IMR-90 (cell line): ENCODE measurements at regions not wholly inside any gene's neighbourhood (a gene's known extent, or its start where the extent isn't known, plus 50 kb on each side); places are given as distances from the start of the nearest gene placed in this dataset.

Source experiments
- ATAC-seq: fragments of 200-7000 bp; cut with Tn5 transposase; 2 replicates; pipeline ENCODE4 v1.9.1; 2020; ENCODE audit warnings: low read depth, mild to moderate bottlenecking, moderate library complexity
- BruUV-seq: library from RNA; stranded (reverse); fragments of 400-500 nt; replicated peaks from 2 replicates; lab custom pipeline; 2021; lab: Mats Ljungman, UMichigan
- CTCF ChIA-PET: fragments of 300-600 bp; formaldehyde crosslinking; extraction: SDS; loops from one replicate; lab custom pipeline; 2021; ENCODE audit warnings: antibody characterized with exemption; lab: Yijun Ruan, JAX
- POLR2A ChIA-PET: fragments of 300-600 bp; sonication (Branson Sonifier 250); formaldehyde crosslinking; loops from one replicate; lab custom pipeline; 2022; ENCODE audit warnings: antibody characterized with exemption; ENCODE audit not compliant: unreplicated experiment; lab: Charles Lee
- DNase-seq: peaks from one replicate; pipeline ENCODE4 v3.0.0; 2013
- H2AFZ ChIP-seq: replicated peaks from 2 replicates; pipeline ENCODE3; 2013; ENCODE audit warnings: low read length, mild to moderate bottlenecking; ENCODE audit not compliant: poor library complexity
- H2AK5ac ChIP-seq: 2 replicates; pipeline ENCODE4 v1.6.1; 2013; ENCODE audit warnings: low read depth, low read length, inconsistent platforms
- H2AK9ac ChIP-seq: replicated peaks from 2 replicates; pipeline ENCODE3; 2013; ENCODE audit warnings: mild to moderate bottlenecking, low read depth, low read length, moderate library complexity; ENCODE audit not compliant: poor library complexity
- H2BK120ac ChIP-seq: 2 replicates; pipeline ENCODE4 v1.6.1; 2013; ENCODE audit warnings: low read depth, low read length, inconsistent platforms
- H2BK15ac ChIP-seq: 3 replicates; pipeline ENCODE4 v1.6.1; 2013; ENCODE audit warnings: low read depth, low read length, inconsistent platforms
- H2BK20ac ChIP-seq: 2 replicates; pipeline ENCODE4 v1.6.1; 2013; ENCODE audit warnings: low read depth, mild to moderate bottlenecking, inconsistent platforms, low read length, moderate library complexity
- H2BK5ac ChIP-seq: 2 replicates; pipeline ENCODE4 v1.6.1; 2013; ENCODE audit warnings: mild to moderate bottlenecking, low read depth, low read length, inconsistent platforms; ENCODE audit not compliant: poor library complexity, severe bottlenecking
- H3K14ac ChIP-seq: replicated peaks from 2 replicates; pipeline ENCODE4 v1.6.1; 2013; ENCODE audit warnings: low read depth, low read length, inconsistent platforms
- H3K18ac ChIP-seq: 2 replicates; pipeline ENCODE4 v1.6.1; 2013; ENCODE audit warnings: low read depth, low read length, control low read depth
- H3K23ac ChIP-seq: 2 replicates; pipeline ENCODE4 v1.6.1; 2013; ENCODE audit warnings: low read depth, low read length, inconsistent platforms
- H3K27ac ChIP-seq: 2 replicates; pipeline ENCODE4 v1.5.1; 2013; ENCODE audit warnings: mild to moderate bottlenecking, control low read depth, low read length; ENCODE audit not compliant: insufficient read depth
- H3K27me3 ChIP-seq: 2 replicates; pipeline ENCODE4 v1.6.1; 2013; ENCODE audit warnings: low read length; ENCODE audit not compliant: control insufficient read depth, insufficient read depth
- H3K36me3 ChIP-seq: 2 replicates; pipeline ENCODE4 v1.6.1; 2013; ENCODE audit warnings: low read length, mixed read lengths; ENCODE audit not compliant: control insufficient read depth, insufficient read depth
- H3K4ac ChIP-seq: 2 replicates; pipeline ENCODE4 v1.6.1; 2013; ENCODE audit warnings: low read depth, low read length, inconsistent platforms
- H3K4me1 ChIP-seq: 2 replicates; pipeline ENCODE4 v1.6.1; 2013; ENCODE audit warnings: low read length, mixed read lengths; ENCODE audit not compliant: control insufficient read depth, insufficient read depth
- H3K4me2 ChIP-seq: 2 replicates; pipeline ENCODE4 v1.6.1; 2013; ENCODE audit warnings: low read depth, mild to moderate bottlenecking, control low read depth, low read length, moderate library complexity
- H3K4me3 ChIP-seq: 2 replicates; pipeline ENCODE4 v1.5.1; 2013; ENCODE audit warnings: low read depth, mild to moderate bottlenecking, control low read depth, low read length, moderate library complexity; ENCODE audit not compliant: insufficient read depth
- H3K56ac ChIP-seq: 2 replicates; pipeline ENCODE4 v1.6.1; 2013; ENCODE audit warnings: low read length, inconsistent platforms; ENCODE audit not compliant: insufficient read depth; ENCODE audit errors: extremely low read depth
- H3K79me1 ChIP-seq, 2 experiments: 2 replicates each; pipeline ENCODE4 v1.6.1; 2013; ENCODE audit warnings: low read length in 2 of 2, inconsistent platforms in 1 of 2, low read depth in 1 of 2
- H3K9ac ChIP-seq: 2 replicates; pipeline ENCODE4 v1.6.1; 2013; ENCODE audit warnings: low read depth, low read length, control low read depth
- H3K9me1 ChIP-seq: 2 replicates; pipeline ENCODE4 v1.6.1; 2013; ENCODE audit warnings: low read length, inconsistent platforms; ENCODE audit not compliant: insufficient read depth
- H3K9me3 ChIP-seq: 2 replicates; pipeline ENCODE4 v1.6.1; 2013; ENCODE audit warnings: low read length; ENCODE audit not compliant: control insufficient read depth, insufficient read depth
- H4K20me1 ChIP-seq: 2 replicates; pipeline ENCODE4 v1.6.1; 2013; ENCODE audit warnings: low read length, inconsistent platforms; ENCODE audit not compliant: insufficient read depth
- H4K5ac ChIP-seq: 2 replicates; pipeline ENCODE4 v1.6.1; 2013; ENCODE audit warnings: mild to moderate bottlenecking, low read depth, low read length, control low read depth
- H4K8ac ChIP-seq, 2 experiments: 2 replicates each; pipeline ENCODE4 v1.6.1; 2013; ENCODE audit warnings: low read depth in 2 of 2, low read length in 2 of 2, control low read depth in 1 of 2, inconsistent platforms in 1 of 2
- H4K91ac ChIP-seq: 2 replicates; pipeline ENCODE4 v1.6.1; 2013; ENCODE audit warnings: low read depth, low read length, inconsistent platforms; ENCODE audit not compliant: insufficient read depth
- BHLHE40 ChIP-seq: fragments of 150-350 bp; IDR thresholded peaks from 2 replicates; pipeline ENCODE4 v1.6.1; 2016; ENCODE audit warnings: mild to moderate bottlenecking, low read depth, low read length
- CEBPB ChIP-seq: IDR thresholded peaks from 2 replicates; pipeline ENCODE4 v1.6.1; 2012; ENCODE audit warnings: low read depth, low read length, improper control_type of control experiment
- CHD1 ChIP-seq: IDR thresholded peaks from 2 replicates; pipeline ENCODE4 v1.6.1; 2012; ENCODE audit warnings: low read depth, low read length, improper control_type of control experiment
- FOS ChIP-seq: fragments of 150-350 bp; IDR thresholded peaks from 2 replicates; pipeline ENCODE4 v1.6.1; 2016; ENCODE audit warnings: low read depth, low read length
- MAFK ChIP-seq: IDR thresholded peaks from 2 replicates; pipeline ENCODE4 v1.6.1; 2012; ENCODE audit warnings: low read depth, low read length, improper control_type of control experiment
- MAZ ChIP-seq: IDR thresholded peaks from 2 replicates; pipeline ENCODE4 v1.6.1; 2012; ENCODE audit warnings: low read depth, mild to moderate bottlenecking, low read length, improper control_type of control experiment, moderate library complexity, borderline replicate concordance
- MXI1 ChIP-seq: IDR thresholded peaks from 2 replicates; pipeline ENCODE4 v1.6.1; 2012; ENCODE audit warnings: low read depth, mild to moderate bottlenecking, low read length, moderate library complexity, borderline replicate concordance
- NFE2L2 ChIP-seq: fragments of 150-350 bp; IDR thresholded peaks from 2 replicates; pipeline ENCODE4 v1.6.1; 2016; ENCODE audit warnings: low read depth, mild to moderate bottlenecking, low read length
- POLR2A ChIP-seq: IDR thresholded peaks from 2 replicates; pipeline ENCODE4 v1.6.1; 2012; ENCODE audit warnings: mild to moderate bottlenecking, low read depth, low read length
- RAD21 ChIP-seq: IDR thresholded peaks from 2 replicates; pipeline ENCODE4 v1.6.1; 2012; ENCODE audit warnings: low read length, improper control_type of control experiment
- RCOR1 ChIP-seq: IDR thresholded peaks from 2 replicates; pipeline ENCODE4 v1.6.1; 2012; ENCODE audit warnings: mild to moderate bottlenecking, low read length, improper control_type of control experiment; ENCODE audit not compliant: insufficient replicate concordance
- RFX5 ChIP-seq: IDR thresholded peaks from 2 replicates; pipeline ENCODE4 v1.8.0; 2012; ENCODE audit warnings: low read depth, mild to moderate bottlenecking, low read length, moderate library complexity
- SMC3 ChIP-seq: fragments of 150-350 bp; IDR thresholded peaks from 2 replicates; pipeline ENCODE4 v1.6.1; 2016; ENCODE audit warnings: low read depth, mild to moderate bottlenecking, antibody characterized with exemption, low read length, moderate library complexity
- WGBS, 2 experiments: methylation state at CpG; one replicate each; pipeline versions ENCODE4 v1.1.5 to v1.1.7; 2013; ENCODE audit warnings: missing lambda C conversion rate in 2 of 2; ENCODE audit not compliant: insufficient read length in 1 of 2; ENCODE audit errors: extremely low coverage in 2 of 2; 5-methylcytosine and 5-hydroxymethylcytosine counted together
- dilution Hi-C: fragments of 300-500 bp; cut with HindIII; formaldehyde crosslinking; loops from one replicate; pipeline ENCODE4 v1.14.3; 2018; ENCODE audit warnings: low sequenced_read_pairs; ENCODE audit not compliant: unreplicated experiment
- in situ Hi-C: fragments of 300-500 bp; cut with MboI; formaldehyde crosslinking; loops from 3 replicates; pipeline ENCODE4 v1.14.3; 2019; ENCODE audit warnings: low sequenced_read_pairs, inconsistent platforms, mixed read lengths
- intact Hi-C: fragments of 100-400 bp; cut with micrococcal nuclease; formaldehyde crosslinking; loops from 2 replicates; pipeline ENCODE4 v1.10.0; 2022
- TF ChIP-seq, protein P1 (sequence below): conservative IDR thresholded peaks from 2 replicates; pipeline ENCODE4 v1.5.1; 2012; ENCODE audit warnings: mild to moderate bottlenecking, low read depth, low read length, improper control_type of control experiment

DNA sequence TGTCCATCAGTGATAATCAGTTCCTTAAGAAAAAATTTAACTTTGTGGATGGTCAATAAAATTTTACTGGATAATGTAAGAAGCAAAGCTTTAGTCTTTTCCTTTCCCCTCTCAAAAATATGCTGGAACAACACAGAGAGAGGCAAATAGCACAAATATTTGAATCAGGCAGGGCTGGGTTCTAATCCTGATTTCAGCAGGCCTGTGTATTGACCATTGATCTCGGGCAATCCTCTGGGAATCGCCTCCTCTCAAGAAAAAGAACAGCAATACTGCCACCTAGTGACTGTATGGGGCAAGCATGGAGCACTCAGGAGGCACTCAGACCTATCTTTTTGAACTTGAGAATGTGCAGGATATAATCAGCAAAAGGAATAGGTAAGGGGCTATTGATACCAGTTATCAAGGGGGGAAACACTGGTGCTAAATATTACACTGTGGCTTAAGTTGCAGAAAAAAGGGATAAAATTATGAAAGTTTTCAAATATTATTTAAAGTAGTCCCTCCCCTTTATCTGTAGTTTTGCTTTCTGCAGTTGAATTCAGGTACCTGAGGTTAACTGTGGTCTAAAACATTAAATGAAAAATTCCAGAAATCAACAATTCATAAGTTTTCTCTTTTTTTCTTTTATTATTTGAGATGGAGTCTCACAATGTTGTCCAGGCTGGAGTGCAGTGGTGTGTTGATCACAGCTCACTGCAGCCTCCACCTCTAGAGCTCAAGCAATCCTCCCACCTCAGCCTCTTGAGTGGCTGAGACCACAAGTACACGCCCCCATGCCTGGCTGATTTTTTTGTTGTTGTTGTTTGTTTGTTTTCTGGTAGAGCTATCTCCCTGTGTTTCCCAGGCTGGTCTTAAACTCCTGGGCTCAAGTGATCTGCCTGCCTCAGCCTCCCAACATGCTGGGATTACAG lies 91.8 kb upstream of the NHSL1 start:
- Histone ChIP-seq H3K56ac (no peak overlapping the region), H4K91ac (no peak overlapping the region), H3K4me3 (no peak overlapping the region), H4K20me1 (no peaks in the 10 kb centered on the region), H3K9me3 (no peaks in the 10 kb centered on the region), H3K23ac (no peak overlapping the region; the same call in 1 of the 2 replicates), H4K8ac (peak overlapping the region in 1 of 2 experiments; percentile 74; a peak in 2 of 4 replicates), H2AK5ac (peak overlapping the region; percentile 74), H3K9ac (no peak overlapping the region), H3K9me1 (peaks cover 3% of the 10 kb centered on the region), H2BK120ac (peak overlapping the region; percentile 66; the same call in 1 of the 2 replicates), H3K4ac (peak overlapping the region; percentile 68), H3K14ac (no peak overlapping the region), H3K36me3 (no peaks in the 10 kb centered on the region), H2BK5ac (no peak overlapping the region), H4K5ac (no peak overlapping the region), H2AK9ac (no peak overlapping the region), H2BK20ac (peak overlapping the region; percentile 73; the same call in 1 of the 2 replicates), H2AFZ (no peak overlapping the region), H3K4me2 (no peak overlapping the region), H3K4me1 (peaks cover 11% of the 10 kb centered on the region), H3K27ac (no peak overlapping the region), H2BK15ac (peak overlapping the region; percentile 71; the same call in 1 of the 3 replicates), H3K79me1 (peaks cover 24 to 45% of the 10 kb centered on the region in 2 experiments), H3K27me3 (no peaks in the 10 kb centered on the region), H3K18ac (no peak overlapping the region)
- dilution Hi-C loops, result no loop called here
- POLR2A ChIA-PET, result interaction anchor here (0.6 kb wide), 1 partner anchor 586 kb away, joined by 3 read pairs; no protein-coding TSS in a partner anchor
- ATAC-seq (peak; percentile 52), DNase-seq (peak; percentile 79)
- intact Hi-C loops, result loop anchor here (1.0 to 10.0 kb wide), 3 partner anchors 162 to 774 kb away; no protein-coding TSS in a partner anchor
- in situ Hi-C loops, result loop anchor here (5.0 kb wide), 3 partner anchors 96 to 181 kb away; partner anchors contain the start of gene CCDC28A
- TF ChIP-seq MXI1 (no peak), RFX5 (no peak), RAD21 (peak; percentile 75), RCOR1 (no peak), FOS (no peak), SMC3 (peak; percentile 62), NFE2L2 (no peak), MAZ (no peak), BHLHE40 (no peak), MAFK (no peak), CHD1 (no peak), CEBPB (no peak), POLR2A (no peak)
- TF ChIP-seq, protein P1, sequence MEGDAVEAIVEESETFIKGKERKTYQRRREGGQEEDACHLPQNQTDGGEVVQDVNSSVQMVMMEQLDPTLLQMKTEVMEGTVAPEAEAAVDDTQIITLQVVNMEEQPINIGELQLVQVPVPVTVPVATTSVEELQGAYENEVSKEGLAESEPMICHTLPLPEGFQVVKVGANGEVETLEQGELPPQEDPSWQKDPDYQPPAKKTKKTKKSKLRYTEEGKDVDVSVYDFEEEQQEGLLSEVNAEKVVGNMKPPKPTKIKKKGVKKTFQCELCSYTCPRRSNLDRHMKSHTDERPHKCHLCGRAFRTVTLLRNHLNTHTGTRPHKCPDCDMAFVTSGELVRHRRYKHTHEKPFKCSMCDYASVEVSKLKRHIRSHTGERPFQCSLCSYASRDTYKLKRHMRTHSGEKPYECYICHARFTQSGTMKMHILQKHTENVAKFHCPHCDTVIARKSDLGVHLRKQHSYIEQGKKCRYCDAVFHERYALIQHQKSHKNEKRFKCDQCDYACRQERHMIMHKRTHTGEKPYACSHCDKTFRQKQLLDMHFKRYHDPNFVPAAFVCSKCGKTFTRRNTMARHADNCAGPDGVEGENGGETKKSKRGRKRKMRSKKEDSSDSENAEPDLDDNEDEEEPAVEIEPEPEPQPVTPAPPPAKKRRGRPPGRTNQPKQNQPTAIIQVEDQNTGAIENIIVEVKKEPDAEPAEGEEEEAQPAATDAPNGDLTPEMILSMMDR, result peak; percentile 81
- BruUV-seq, result no TSS peak
- CTCF ChIA-PET, result interaction anchor here (0.6 to 0.9 kb wide), 2 partner anchors 47 to 156 kb away, joined by 3 read pairs; no protein-coding TSS in a partner anchor
- no CpG with 5 or more reads among the region's 3 CpGs for WGBS, 2 experiments
